Epithelial cell of esophagus (primary cell): ENCODE measurements at regions not wholly inside any gene's neighbourhood (a gene's known extent, or its start where the extent isn't known, plus 50 kb on each side); places are given as distances from the start of the nearest gene placed in this dataset.

ENCODE experiments used
- DNase-seq: peaks from one replicate; pipeline ENCODE4 v3.0.0; 2010; ENCODE audit warnings: low read depth
- H3K4me3 ChIP-seq: 2 replicates; pipeline ENCODE4 v1.5.1; 2011; ENCODE audit warnings: mild to moderate bottlenecking, low read length, control low read depth
- CTCF ChIP-seq: IDR thresholded peaks from 2 replicates; pipeline ENCODE4 v1.5.1; 2011; ENCODE audit warnings: low read depth, mild to moderate bottlenecking, low read length, control low read depth, inconsistent platforms; ENCODE audit not compliant: insufficient read depth; ENCODE audit errors: missing control alignments

GRCh38 chr13:50678464-50679162, 164.9 kb downstream of the DLEU7 start:
- DNase-seq, result peak; percentile 75
- no peak for TF ChIP-seq CTCF

GRCh38 chr13:50679321-50679720, 164.2 kb downstream of the DLEU7 start:
- H3K4me3 ChIP-seq, result no peak overlapping the region
- no peak for TF ChIP-seq CTCF
- DNase-seq, result no peak

More at GRCh38 chr13:50678464-50679162, 164.9 kb downstream of the DLEU7 start:
- H3K4me3 ChIP-seq, result no peak overlapping the region

GRCh38 chr13:50682002-50682401, 161.5 kb downstream of the DLEU7 start:
- no peak for TF ChIP-seq CTCF
- H3K4me3 ChIP-seq, result no peak overlapping the region
- no peak for DNase-seq

- no peak for DNase-seq
- no peak overlapping the region for H3K4me3 ChIP-seq
- no peak for TF ChIP-seq CTCF
Observed at GRCh38 chr13:50682966-50683365, 160.5 kb downstream of the DLEU7 start.

- no peak for DNase-seq
- no peak overlapping the region for H3K4me3 ChIP-seq
- TF ChIP-seq CTCF, result no peak
Observed at GRCh38 chr13:50684366-50684765, 159.1 kb downstream of the DLEU7 start.

GRCh38 chr13:50685491-50685890, 158.0 kb downstream of the DLEU7 start:
- no peak for TF ChIP-seq CTCF

GRCh38 chr13:50685956-50686355, 157.5 kb downstream of the DLEU7 start:
- DNase-seq, result no peak
- no peak for TF ChIP-seq CTCF
- no peak overlapping the region for H3K4me3 ChIP-seq

More at GRCh38 chr13:50685491-50685890, 158.0 kb downstream of the DLEU7 start:
- DNase-seq, result peak; percentile 46
- no peak overlapping the region for H3K4me3 ChIP-seq
